HUDEP-2 (cell line): ENCODE measurements at regions not wholly inside any gene's neighbourhood (a gene's known extent, or its start where the extent isn't known, plus 50 kb on each side); places are given as distances from the start of the nearest gene placed in this dataset.
"Not testable (repeated sequence)": the region's sequence is repeated elsewhere in the genome, so short reads cannot be mapped to it uniquely, and the experiment has no call there.

ENCODE experiments used
- DNase-seq, 76 experiments: peaks; one replicate each; lab custom pipeline; 2025; ENCODE audit not compliant: unreplicated experiment in 76 of 76; lab: John Stamatoyannopoulos, UW

DNA sequence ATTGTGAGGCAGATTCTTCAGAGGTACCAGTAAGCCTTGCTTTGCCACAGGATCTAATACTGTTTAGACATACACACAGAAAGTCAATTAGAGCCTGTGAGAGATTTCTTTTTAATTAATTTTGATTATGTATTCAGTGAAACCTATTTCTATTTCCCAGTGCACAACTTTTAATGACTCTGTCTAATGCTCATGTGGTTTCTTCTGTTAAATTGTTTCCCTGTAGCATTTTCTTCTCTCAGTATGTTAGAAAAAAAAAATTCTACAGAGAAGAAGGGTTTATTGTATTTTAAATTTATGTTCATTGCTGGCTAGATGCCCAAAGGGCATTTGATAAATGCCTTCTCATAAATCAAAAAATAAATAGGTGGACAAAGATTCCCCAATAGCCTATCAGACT is 293.7 kb downstream of the C6orf118 start:
- no peak for DNase-seq

DNA sequence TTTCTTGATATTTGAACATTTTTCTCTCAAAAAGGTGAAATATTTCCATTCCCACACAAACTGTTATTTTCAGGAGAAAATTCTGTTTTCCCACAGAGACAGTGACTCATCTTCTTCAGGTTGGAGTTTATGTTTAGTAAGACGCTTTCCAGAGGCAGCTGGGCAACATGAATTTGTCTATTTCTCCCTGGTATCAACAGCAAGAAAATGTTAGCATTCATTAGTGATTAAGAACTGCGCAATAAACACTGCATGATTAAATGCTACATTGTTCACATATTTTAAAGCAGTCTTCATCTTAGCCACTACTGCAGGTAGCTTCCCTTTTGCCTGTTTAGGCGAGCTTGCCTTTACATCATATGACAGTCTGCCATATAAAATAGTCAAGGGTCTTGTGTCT is 295.7 kb downstream of the C6orf118 start:
- no peak for DNase-seq

DNA sequence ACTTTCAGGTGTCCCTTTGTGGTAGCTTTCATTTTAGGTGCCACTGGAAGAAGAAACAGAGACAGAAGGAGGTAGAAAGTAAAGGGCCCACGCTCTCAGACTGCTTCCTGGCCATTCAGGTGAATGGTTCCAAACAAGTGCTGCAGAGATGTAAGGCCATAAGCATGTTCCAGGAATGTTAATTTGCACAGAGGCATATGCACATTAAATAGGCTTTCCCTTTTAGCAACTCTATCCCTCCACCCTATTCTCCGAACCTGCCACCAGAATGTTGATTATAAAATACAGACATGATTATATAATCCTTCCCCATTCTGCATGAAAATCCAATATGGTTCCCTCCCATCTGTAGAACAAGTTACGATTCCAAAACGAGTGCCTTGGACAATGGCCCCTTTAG is 297.2 kb downstream of the C6orf118 start:
- DNase-seq = no peak

DNA sequence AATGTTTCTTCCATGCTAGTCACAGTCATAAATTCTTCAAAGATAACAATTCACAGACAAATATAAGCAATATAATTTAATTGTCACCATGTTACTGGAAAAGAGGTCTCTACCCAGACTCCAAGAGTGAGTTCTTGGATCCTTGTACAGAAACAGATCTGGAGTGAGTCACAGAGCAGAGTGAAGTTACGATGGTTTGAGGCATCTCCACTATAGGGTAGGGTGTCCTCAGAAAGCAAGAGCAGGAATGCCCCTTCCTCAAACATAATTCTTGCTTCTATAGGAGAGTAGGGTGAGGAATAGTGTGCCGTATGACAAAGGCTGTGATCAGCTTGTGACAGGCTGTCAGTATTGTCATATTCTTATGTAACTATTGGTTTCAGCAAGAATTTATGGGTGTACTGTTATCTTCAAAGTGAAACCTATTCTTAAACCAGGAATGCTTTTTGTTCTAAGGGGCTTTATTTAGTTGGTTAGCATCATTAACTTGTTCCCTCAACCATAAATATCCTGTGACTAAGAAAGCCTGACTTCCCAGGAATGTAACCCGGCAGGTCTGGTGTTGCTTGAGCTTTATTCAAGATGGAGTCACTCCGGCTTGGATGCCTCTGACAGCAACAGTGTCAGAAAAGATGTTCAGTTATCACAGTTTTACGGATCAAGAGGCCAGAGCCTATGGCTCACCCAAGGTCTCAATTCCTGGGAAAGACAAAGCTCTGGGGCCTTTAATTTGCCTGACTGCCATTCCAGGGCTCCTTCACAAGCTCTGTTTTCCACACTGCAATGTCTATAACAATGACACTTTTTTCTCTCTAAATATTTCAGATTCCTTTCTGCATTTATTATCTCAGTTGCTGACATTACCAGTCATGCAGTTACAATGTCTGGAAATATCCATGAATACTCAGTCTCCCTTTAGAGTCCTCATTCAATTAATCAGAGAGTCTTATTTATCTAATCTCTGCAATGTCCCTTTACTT is 298.6 kb downstream of the C6orf118 start:
- DNase-seq = no peak

DNA sequence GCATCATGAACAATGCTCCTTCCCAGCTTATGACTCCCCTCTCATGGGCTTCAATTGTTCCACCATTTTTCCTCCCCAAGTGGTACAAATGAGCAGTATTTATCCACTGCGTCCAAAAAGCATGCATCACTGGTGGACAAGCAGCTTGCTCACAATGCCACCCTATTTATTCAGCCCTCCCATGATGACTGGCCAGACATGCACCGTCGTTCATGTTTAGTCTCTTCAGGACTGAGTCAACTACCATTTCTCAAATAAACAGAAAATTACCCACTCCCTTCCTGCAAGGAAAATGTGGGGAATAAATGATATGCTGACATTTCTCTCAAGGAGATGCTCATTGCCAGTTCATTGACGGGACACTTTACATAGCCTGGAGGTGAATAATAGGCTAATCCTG is 300.4 kb downstream of the C6orf118 start:
- DNase-seq = no peak

DNA sequence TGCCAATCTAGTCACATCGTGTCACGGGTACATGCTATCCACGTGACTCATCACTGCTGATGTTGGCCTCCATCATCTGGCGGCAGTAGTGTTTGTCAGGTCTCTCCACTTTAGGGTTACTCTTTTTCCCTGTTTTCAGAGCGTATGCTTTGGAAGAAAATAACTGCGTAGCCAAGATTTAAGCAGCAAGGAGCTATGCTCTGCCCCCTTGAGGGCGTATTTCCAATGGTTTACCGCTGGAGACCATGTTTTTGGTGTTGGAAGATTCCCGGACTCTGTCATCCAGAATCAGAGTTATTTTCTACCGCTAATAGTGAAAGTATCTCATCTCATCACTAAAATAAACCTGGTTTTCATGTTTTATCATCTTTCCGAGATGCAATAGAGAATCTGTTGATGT is 306.5 kb downstream of the C6orf118 start:
- no peak for DNase-seq

DNA sequence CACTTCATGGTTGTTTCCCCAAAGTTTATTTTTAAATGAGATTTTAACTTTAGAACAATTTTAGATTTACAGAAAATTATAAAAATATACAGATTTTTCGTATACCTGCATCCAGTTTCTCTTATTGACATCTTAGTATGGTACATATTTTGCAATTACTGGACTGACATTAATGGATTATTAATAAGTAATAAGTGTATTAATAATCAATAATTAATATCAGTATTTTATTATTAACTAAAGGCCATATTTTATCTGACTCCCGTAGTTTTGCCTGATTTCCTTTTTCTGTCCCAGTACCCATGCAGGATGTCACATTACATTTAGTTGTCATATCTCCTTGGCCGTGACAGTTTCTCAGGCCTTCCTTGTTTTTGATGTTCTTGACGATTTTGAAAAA is 307.0 kb downstream of the C6orf118 start:
- DNase-seq = no peak

DNA sequence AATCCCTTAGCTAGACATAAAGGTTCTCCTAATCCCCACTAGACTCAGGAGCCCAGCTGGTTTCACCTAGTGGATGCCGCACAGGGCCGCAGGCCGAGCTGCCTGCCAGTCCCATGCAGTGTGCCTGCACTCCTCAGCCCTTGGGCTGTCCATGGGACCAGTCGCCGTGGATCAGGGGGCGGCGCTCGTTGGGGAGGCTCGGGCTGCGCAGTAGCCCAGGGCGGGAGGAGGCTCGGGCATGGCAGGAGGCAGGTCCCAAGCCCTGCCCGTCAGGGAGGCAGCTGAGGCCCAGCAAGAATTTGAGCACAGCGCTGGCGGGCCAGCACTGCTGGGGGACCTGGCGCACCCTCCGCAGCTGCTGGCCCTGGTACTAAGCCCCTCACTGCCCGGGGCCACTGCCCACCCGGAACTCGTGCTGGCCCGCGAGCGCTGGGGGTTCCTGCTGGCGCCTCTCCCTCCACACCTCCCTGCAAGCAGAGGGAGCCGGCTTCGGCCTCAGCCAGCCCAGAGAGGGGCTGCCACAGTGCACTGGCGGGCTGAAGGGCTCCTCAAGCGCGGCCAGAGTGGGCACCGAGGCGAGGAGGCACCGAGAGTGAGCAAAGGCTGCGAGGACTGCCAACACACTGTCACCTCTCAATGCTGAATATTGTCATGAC is 307.8 kb downstream of the C6orf118 start:
- no peak for DNase-seq

DNA sequence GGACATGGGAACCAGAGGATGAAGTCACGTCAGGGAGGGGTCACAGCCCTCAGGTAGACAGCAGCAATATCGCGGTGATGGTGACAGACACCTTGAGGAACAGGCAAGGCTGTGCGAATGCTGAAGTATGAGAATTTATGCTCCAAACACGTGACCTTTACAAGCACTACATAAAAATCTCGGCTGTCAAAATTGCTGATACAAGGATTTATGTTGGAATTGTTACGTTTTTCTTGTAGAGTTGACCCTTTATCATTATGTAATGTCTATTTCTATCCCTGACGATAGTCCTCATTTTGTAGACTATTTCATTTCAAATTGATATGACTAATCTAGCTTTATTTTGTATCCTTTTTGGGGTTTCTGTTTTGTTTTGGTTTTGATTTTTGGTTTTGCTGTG is 311.1 kb downstream of the C6orf118 start:
- no peak for DNase-seq

DNA sequence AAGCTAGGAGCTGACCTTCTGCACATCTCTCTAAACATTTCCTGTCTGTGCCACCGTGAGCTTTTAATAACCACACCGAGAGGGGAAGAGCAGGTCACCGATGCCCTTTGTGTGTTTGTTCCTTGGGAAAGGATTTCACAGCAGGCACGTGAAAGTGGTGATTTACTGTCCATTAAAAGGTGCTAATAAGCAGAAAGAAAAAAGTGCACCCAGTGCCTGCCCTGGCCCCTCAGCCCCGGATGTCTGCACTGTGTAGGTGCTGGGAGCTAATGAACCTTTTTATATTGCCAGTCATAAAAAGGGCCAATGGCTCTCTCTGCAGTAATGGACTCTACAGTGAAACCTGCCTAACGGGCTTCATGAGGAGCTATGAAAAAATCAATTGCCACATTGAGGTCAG is 312.6 kb downstream of the C6orf118 start:
- no peak for DNase-seq

DNA sequence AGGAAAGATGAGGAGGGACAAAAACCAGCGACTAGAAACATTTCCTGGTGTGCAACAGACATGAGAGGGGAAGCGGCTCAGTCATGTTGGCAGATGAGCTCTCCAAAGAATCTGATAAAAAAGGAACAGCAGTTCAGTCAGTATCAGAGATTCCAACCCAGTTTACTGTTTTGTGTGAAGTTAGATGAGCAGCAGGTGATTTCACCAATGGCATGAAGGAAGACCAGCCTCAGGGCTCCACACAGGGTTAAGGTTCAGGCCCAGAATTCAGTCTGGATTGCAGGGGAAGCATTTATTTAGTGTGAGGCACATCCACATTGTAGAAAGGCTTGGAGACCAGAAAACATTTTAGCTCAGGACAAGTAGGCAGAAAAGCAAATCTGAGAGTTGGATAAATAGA is 317.8 kb downstream of the C6orf118 start:
- DNase-seq = no peak

DNA sequence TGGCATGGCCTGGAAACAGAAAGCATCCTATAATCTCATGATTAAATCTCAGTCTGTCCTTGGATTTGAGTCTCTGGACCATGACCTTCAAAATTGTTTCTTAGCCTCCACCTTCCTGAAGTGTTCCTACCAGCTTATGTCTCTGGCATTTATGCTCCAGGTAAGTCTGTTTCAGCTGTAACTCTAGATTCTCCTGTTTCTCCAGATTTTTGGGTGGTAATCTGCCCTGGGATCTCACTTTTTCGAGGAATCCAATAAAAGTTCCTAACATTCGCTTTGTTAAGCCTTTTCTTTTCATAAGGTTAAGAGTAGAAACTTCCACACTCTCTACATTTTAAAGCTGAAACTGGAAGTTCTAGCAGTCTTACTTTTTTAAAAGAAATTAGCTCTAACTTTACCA is 318.5 kb downstream of the C6orf118 start:
- no peak for DNase-seq

DNA sequence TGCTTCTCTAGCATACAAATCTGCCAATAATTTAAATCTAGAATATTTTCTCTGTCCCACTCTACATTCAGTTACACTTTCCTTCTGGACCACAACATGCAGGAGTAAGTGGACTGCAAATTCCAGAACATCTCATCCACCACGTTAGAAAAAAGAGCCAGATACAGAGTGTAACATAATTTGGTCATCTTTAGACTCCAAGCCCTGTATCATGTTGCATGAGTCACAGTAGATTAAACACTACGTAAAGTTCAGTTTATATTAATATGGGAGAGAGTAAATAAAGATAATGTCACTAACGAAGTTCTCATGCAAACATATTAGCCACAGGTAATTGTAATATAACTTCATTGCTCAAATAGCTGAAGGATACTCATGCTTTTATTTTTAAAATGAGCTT is 327.0 kb downstream of the C6orf118 start:
- no peak for DNase-seq

DNA sequence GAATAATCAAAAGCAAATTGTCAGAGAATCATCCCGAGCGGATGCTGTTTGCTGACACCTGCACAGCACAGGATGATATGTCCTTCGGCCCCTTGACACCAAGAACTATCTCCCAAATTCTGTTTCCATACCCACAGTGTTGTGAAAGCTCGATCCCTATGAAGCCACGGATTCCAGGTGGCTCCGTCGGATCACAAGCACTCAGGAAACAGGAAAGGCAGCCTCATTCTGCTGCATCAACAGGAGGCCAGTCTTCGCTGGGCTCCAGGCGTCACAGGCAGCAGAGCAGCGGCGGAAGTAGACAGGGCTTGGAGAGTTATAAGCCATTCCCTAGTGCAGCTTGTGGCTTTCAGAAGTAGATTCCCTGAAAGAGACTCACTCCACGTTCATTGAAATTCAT is 342.3 kb downstream of the C6orf118 start:
- DNase-seq = no peak

DNA sequence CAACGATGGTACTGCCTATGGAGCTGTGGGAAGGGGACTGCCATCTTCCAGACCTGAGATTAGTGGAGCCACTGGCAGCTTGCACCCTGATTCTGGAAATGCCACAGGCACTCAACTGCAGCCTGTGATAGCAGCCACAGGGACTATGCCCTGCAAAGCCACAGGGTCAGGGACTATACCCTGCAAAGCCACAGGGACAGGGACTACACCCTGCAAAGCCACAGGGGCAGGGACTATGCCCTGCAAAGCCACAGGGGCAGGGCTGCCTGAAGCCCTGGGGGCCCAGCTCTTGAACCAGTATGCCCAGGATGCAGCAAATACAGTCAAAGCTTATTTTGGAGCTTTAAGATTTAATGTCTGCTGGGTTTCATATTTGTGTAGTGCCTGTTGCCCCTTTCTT is 346.6 kb downstream of the C6orf118 start:
- no peak for DNase-seq

DNA sequence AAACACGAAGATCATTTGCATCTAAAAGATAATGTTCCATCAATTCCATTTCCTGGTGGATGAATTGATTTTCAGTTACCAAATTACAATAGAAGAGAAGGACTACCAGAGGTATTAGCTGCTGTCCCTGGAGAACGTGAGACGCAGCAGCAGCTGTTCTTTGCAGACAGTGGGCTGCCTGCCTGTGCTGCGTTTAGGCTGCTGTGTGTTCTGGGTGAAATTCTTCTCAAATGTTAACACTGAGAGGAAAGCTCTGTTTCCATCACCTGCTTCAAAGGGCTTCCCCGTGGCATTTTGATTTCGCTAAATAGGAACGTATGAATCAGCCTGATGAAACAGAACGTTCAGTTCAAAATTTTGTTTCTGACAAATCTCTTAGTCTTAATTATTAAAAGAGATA is 362.2 kb downstream of the C6orf118 start:
- DNase-seq = no peak

DNA sequence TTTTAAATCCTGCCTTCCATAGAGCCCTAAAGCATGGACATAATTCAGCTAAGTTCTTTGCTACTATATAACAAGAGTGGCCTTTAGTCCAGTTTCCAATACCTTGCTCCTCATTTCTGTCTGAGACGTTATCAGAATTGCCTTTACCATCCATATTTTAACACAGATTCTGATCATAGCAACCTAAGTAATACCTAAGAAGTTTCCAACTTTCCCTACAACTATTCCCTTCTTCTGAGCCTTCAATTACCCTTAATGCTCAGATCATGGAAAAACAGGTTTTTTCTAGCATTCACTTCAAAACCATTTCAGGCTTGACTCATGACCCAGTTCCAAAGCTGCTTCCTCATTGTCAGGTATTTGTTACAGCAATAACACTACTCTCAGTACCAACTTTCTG is 367.1 kb downstream of the C6orf118 start:
- no peak for DNase-seq

DNA sequence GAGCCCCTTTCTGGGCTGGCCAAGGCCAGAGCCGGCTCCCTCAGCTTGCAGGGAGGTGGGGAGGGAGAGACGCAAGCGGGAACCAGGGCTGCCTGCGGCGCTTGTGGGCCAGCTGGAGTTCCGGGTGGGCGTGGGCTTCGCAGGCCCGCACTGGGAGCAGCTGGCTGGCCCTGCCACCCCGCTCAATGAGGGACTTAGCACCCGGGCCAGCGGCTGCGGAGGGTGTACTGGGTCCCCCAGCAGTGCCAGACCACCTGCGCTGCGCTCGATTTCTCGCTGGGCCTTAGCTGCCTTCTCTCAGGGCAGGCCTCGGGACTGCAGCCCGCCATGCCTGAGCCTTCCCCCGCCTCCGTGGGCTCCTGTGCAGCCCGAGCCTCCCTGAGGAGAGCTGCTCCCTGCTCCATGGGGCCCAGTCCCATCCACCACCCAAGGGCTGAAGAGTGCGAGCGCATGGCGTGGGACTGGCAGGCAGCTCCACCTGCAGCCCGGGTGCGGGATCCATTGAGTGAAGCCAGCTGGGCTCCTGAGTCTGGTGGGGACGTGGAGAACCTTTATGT is 376.1 kb downstream of the C6orf118 start:
- DNase-seq = not testable (repeated sequence)

DNA sequence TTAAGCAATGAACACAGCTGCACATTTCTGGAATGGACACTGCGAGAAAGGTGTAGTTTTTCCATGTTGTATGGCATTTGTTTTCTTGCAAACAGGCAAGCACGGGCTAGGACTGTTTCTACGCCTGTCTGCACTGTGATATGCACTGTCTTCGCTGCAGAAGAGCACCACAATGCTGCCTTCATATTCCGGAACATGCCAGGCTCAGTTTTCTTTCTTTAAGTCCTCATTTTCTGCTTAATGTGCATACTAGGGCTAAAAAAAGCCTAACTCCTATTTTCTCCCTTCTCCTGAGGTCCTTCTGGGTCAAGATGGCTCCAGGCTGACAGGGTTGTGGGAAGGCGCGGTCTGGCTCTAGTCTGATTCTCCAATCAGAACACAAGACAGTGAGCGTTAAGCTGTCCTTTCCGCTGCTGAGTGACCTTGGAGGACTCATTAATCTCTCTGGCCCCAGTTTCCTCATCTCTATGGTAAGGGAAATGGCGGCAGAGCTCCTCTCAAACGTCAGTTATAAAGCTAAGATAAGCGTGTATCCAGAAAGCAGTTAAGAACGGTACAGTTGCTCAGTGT is 379.9 kb downstream of the C6orf118 start:
- no peak for DNase-seq

DNA sequence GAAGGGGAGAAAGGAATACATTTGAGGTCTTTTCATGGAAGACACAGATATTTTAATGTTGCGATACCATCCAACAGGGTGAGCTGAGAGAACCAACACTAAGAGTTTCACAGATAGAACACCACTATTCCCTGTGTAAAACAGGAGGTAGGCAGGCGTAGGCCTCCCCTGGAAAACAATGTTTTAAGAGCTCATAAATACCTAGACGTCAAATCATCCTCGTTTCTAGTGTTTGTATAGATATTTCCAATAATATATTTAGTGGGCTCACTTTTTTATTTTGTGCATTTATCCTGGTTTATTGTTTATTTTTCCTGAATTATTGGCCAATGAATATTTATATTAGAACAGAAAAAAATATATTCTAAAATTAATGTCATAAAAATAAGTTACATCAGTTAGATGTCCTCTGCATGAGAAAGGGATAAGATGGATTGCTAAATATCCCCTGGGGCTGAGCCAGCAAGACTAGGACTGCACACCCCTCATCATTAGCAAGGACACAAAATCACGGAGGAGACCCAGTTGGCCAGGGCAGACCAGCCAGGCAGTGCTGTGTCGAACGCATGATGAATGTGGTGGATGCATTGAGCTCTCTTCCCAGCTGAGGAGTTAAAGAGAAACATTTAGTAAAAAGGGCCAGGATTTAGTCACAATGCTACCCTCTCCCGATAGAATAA is 380.5 kb downstream of the C6orf118 start:
- no peak for DNase-seq
